ENCODE measurements at regions not wholly inside any gene's neighbourhood (a gene's known extent, or its start where the extent isn't known, plus 50 kb on each side); places are given as distances from the start of the nearest gene placed in this dataset.
A peak's percentile ranks its signal among the peaks of the same experiment; 100 is the strongest.
"Not testable (repeated sequence)": the region's sequence is repeated elsewhere in the genome, so short reads cannot be mapped to it uniquely, and the experiment has no call there.

GRCh38 chrX:93468075-93468474 is 205.3 kb downstream of the NAP1L3 start:
- H3K4me3 ChIP-seq (ENCODE audit: low read length), result no peak overlapping the region
- no peak for TF ChIP-seq CTCF (IDR thresholded peaks at IDR 0.05; ENCODE audit: insufficient read depth, low read depth, low read length, missing control alignments)
- DNase-seq (ENCODE audit: low read depth), result no peak

GRCh38 chrX:93466383-93466782 is 207.0 kb downstream of the NAP1L3 start:
- DNase-seq (ENCODE audit: low read depth), result no peak
- TF ChIP-seq CTCF (IDR thresholded peaks at IDR 0.05; ENCODE audit: insufficient read depth, low read depth, low read length, missing control alignments), result no peak
- H3K4me3 ChIP-seq (ENCODE audit: low read length), result no peak overlapping the region

GRCh38 chrX:93461060-93461459 is 212.3 kb downstream of the NAP1L3 start:
- TF ChIP-seq CTCF (IDR thresholded peaks at IDR 0.05; ENCODE audit: insufficient read depth, low read depth, low read length, missing control alignments), result no peak
- no peak overlapping the region for H3K4me3 ChIP-seq (ENCODE audit: low read length)
- no peak for DNase-seq (ENCODE audit: low read depth)

GRCh38 chrX:93454509-93454908 is 218.9 kb downstream of the NAP1L3 start:
- DNase-seq (ENCODE audit: low read depth), result no peak
- no peak overlapping the region for H3K4me3 ChIP-seq (ENCODE audit: low read length)
- TF ChIP-seq CTCF (IDR thresholded peaks at IDR 0.05; ENCODE audit: insufficient read depth, low read depth, low read length, missing control alignments), result no peak

GRCh38 chrX:93434721-93435120 is 238.7 kb downstream of the NAP1L3 start:
- not testable (repeated sequence) for DNase-seq (ENCODE audit: low read depth); H3K4me3 ChIP-seq (ENCODE audit: low read length)

GRCh38 chrX:93428497-93428896 is 244.9 kb downstream of the NAP1L3 start:
- no peak overlapping the region for H3K4me3 ChIP-seq (ENCODE audit: low read length)
- TF ChIP-seq CTCF (IDR thresholded peaks at IDR 0.05; ENCODE audit: insufficient read depth, low read depth, low read length, missing control alignments), result no peak
- DNase-seq (ENCODE audit: low read depth), result no peak

GRCh38 chrX:93422693-93423092 is 250.7 kb downstream of the NAP1L3 start:
- H3K4me3 ChIP-seq (ENCODE audit: low read length), result no peak overlapping the region
- DNase-seq (ENCODE audit: low read depth), result peak; percentile 12
- no peak for TF ChIP-seq CTCF (IDR thresholded peaks at IDR 0.05; ENCODE audit: insufficient read depth, low read depth, low read length, missing control alignments)

All from epithelial cell of esophagus (primary cell).